ENCODE measurements at regions not wholly inside any gene's neighbourhood (a gene's known extent, or its start where the extent isn't known, plus 50 kb on each side); places are given as distances from the start of the nearest gene placed in this dataset.

- no peak overlapping the region for H3K4me3 ChIP-seq (replicated peaks; ENCODE audit: low read depth, low read length)
- no peak for DNase-seq (ENCODE audit: low read depth)
- no peak for TF ChIP-seq CTCF (IDR thresholded peaks at IDR 0.05; ENCODE audit: low read length, missing control alignments)
These were observed 886.8 kb downstream of the KCNT2 start for GRCh38 chr1:195721210-195721971.

DNA sequence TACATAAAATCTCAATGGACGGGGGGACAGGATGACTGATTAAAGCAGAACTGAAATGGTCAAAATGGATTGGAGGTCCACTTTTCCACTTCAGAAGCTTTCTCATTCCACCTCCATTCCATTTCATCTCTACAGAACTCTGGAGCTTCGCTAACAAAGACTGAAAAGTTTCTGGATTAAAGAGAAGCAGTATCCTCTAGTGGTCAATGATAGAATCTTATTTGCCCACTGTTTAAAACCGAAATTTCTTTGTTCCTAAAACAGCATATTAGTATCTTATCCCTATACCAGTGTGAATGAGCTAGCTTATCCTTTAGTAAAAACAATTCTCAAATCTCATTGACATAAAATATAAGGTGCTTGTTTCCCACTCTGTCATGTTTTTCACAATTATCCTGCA, 890.6 kb downstream of the KCNT2 start:
- no peak overlapping the region for H3K4me3 ChIP-seq (replicated peaks; ENCODE audit: low read depth, low read length)
- TF ChIP-seq CTCF (IDR thresholded peaks at IDR 0.05; ENCODE audit: low read length, missing control alignments), result peak; percentile 48
- DNase-seq (ENCODE audit: low read depth), result peak; percentile 27

GRCh38 chr1:195715652-195716051, 892.6 kb downstream of the KCNT2 start:
- no peak for TF ChIP-seq CTCF (IDR thresholded peaks at IDR 0.05; ENCODE audit: low read length, missing control alignments)
- no peak overlapping the region for H3K4me3 ChIP-seq (replicated peaks; ENCODE audit: low read depth, low read length)
- no peak for DNase-seq (ENCODE audit: low read depth)

- TF ChIP-seq CTCF (IDR thresholded peaks at IDR 0.05; ENCODE audit: low read length, missing control alignments), result no peak
- H3K4me3 ChIP-seq (replicated peaks; ENCODE audit: low read depth, low read length), result no peak overlapping the region
- DNase-seq (ENCODE audit: low read depth), result peak; percentile 38
These were observed 894.0 kb downstream of the KCNT2 start for GRCh38 chr1:195714248-195714647.

DNA sequence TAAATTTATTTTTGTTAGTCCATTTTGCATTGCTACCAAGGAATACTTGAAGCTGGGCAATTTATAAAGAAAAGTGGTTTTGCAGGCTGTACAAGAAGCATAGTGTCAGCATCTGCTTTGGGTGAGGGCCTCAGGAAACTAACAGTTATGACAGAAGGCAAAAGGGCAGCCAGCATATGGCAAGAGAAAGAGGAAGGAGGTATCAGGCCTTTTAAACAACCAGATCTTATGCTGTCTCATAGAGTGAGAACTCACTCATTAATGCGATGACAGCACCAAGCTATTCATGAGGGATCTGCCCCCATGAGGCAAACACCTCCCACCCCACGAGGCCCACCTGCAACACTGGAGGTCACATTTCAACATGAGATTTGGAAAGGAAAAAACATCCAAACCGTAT, 898.4 kb downstream of the KCNT2 start:
- H3K4me3 ChIP-seq (replicated peaks; ENCODE audit: low read depth, low read length), result no peak overlapping the region
- DNase-seq (ENCODE audit: low read depth), result no peak
- no peak for TF ChIP-seq CTCF (IDR thresholded peaks at IDR 0.05; ENCODE audit: low read length, missing control alignments)

DNA sequence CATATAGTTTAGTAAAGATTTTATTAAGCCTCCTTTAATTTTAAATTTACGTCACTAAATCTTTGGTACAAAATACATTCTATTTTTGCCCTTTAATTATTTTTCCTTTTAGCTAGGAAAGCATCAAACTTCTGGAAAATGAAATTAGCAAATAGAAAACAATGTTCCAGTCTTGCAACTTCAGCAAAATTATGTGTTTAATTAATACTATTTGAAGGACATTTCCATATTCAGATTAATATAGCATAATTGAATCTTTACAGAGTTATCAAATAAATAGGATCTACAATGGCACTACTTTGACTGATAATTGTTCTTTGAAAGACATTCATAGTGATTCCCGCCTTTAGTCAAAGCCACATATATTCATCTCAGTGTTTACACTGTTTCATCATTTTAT, 904.2 kb downstream of the KCNT2 start:
- no peak for TF ChIP-seq CTCF (IDR thresholded peaks at IDR 0.05; ENCODE audit: low read length, missing control alignments)
- no peak for DNase-seq (ENCODE audit: low read depth)
- no peak overlapping the region for H3K4me3 ChIP-seq (replicated peaks; ENCODE audit: low read depth, low read length)

GRCh38 chr1:195701149-195701548, 907.1 kb downstream of the KCNT2 start:
- no peak for DNase-seq (ENCODE audit: low read depth)
- no peak for TF ChIP-seq CTCF (IDR thresholded peaks at IDR 0.05; ENCODE audit: low read length, missing control alignments)
- H3K4me3 ChIP-seq (replicated peaks; ENCODE audit: low read depth, low read length), result no peak overlapping the region
